ENCODE measurements at regions not wholly inside any gene's neighbourhood (a gene's known extent, or its start where the extent isn't known, plus 50 kb on each side); places are given as distances from the start of the nearest gene placed in this dataset.
"Not testable (repeated sequence)": the region's sequence is repeated elsewhere in the genome, so short reads cannot be mapped to it uniquely, and the experiment has no call there.

DNA sequence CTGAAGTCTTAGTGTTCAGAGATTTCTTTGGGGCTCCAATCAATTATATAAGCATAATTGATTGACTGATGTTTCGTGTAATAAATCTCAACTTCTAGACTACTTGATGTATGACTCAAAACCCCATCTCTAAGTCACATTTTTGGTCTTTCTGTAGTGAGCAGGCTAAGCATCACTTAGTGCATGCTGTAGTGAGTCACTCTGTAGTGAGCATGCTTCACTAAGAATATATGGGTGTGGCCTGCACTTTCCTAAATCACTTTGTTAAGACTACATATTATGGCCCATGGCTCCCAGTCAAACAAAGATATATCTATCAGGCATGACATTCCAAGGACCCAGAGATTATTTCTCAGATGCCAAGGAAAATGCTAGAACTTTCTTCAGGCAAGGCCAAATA lies 909.4 kb upstream of the LRFN5 start:
- no peak for TF ChIP-seq CTCF (conservative IDR thresholded peaks at IDR 0.05; ENCODE audit: low read depth, low read length)
- H3K4me3 ChIP-seq (ENCODE audit: low read depth, low read length), result no peak overlapping the region
- no peak for DNase-seq (ENCODE audit: low read depth)

GRCh38 chr14:40694023-40694422 lies 912.7 kb upstream of the LRFN5 start:
- no peak for TF ChIP-seq CTCF (conservative IDR thresholded peaks at IDR 0.05; ENCODE audit: low read depth, low read length)
- DNase-seq (ENCODE audit: low read depth), result peak; percentile 13
- H3K4me3 ChIP-seq (ENCODE audit: low read depth, low read length), result no peak overlapping the region

DNA sequence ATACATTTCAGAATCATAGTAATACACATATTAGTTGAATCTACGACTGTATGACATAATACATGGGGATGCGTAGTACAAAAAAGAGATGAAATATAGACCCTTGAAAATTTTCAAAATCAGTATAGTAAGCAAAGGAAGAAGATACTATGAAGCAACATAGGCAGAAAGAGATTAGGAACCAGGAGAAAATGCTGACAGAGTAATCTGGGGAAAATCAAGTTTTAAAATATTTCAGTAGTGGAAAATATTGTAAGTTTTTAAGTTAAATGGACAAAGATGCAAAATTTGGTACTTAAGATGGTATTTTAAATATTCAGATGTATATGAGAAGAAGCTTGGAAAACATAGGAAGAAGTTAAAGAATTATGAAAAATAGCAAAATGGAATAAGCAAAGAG lies 915.6 kb upstream of the LRFN5 start:
- DNase-seq (ENCODE audit: low read depth), result no peak
- TF ChIP-seq CTCF (conservative IDR thresholded peaks at IDR 0.05; ENCODE audit: low read depth, low read length), result no peak
- no peak overlapping the region for H3K4me3 ChIP-seq (ENCODE audit: low read depth, low read length)

DNA sequence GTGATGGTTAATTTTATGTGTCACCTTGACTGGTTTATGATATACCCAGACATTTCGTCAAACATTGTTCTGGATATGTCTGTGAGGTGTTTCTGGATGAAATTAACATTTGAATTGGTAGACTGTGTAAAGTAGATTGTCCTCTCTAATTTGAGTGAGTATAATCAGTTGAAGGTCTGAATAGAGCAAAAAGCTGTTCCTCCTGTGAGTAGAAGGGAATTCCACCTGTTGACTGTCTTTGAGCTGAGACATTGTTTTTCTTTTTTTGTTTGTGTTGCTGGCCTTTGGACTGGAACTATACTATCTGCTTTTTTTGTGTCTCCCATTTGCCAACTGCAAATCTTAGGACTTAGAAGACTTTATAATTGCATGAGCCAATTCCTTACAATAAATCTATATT lies 920.9 kb upstream of the LRFN5 start:
- no peak for TF ChIP-seq CTCF (conservative IDR thresholded peaks at IDR 0.05; ENCODE audit: low read depth, low read length)
- DNase-seq (ENCODE audit: low read depth), result no peak
- no peak overlapping the region for H3K4me3 ChIP-seq (ENCODE audit: low read depth, low read length)

DNA sequence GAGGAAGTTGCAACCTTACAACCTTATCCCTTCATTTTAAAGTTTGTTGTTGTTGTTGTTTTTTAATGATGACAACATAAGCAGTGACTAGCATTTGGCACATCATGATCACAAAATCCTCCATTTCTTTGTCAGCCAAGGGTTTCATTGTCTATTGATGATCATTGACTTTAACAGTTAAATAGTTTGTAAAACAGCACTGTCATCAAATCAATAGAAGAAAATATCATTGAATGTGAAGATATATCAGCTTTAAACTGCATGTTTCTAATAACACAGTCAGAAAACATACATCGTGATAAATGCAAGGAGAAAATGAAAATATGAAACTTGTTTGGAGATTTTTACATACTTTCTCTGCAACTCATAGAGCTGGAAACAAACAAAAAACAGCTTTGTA lies 922.3 kb upstream of the LRFN5 start:
- DNase-seq (ENCODE audit: low read depth), result no peak
- TF ChIP-seq CTCF (conservative IDR thresholded peaks at IDR 0.05; ENCODE audit: low read depth, low read length), result no peak
- no peak overlapping the region for H3K4me3 ChIP-seq (ENCODE audit: low read depth, low read length)

- no peak for DNase-seq (ENCODE audit: low read depth)
- H3K4me3 ChIP-seq (ENCODE audit: low read depth, low read length), result no peak overlapping the region
- TF ChIP-seq CTCF (conservative IDR thresholded peaks at IDR 0.05; ENCODE audit: low read depth, low read length), result no peak
Observed at GRCh38 chr14:40682131-40682913, 924.4 kb upstream of the LRFN5 start.

DNA sequence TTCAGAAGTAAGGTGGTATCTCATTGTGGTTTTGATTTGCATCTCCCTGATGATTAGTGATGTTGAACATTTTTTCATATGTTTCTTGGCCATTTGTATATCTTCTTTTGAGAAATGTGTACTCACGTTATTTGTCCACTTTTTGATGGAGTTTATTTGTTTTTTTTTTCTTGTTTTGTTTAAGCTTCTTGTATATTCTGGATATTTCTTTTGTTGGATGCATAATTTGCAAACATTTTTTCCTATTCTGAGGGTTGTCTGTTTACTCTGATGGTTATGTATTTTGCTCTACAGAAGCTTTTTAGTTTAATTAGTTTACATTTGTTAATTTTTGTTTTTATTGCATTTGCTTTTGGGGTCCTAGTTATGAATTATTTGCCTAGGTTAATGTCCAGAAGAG lies 927.4 kb upstream of the LRFN5 start:
- DNase-seq (ENCODE audit: low read depth), result no peak
- H3K4me3 ChIP-seq (ENCODE audit: low read depth, low read length), result no peak overlapping the region
- TF ChIP-seq CTCF (conservative IDR thresholded peaks at IDR 0.05; ENCODE audit: low read depth, low read length), result no peak

DNA sequence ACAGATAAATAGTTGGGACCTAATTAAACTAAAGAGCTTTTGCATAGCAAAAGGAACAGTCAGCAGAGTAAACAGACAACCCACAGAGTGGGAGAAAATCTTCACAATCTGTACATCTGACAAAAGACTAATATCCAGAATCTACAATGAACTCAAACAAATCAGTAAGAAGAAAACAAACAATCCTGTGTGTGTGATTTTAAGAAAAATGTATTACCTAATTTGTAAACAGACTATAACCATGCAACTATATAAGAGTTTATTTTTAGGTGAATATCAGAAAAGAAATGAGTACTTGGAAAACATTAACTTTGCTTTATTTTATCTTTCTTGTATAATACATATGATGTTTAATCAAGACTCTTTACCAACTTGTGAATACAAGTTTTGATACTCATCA lies 929.5 kb upstream of the LRFN5 start:
- DNase-seq (ENCODE audit: low read depth); H3K4me3 ChIP-seq (ENCODE audit: low read depth, low read length): not testable (repeated sequence)
